Transverse colon (tissue), 3 donors: ENCODE measurements at regions not wholly inside any gene's neighbourhood (a gene's known extent, or its start where the extent isn't known, plus 50 kb on each side); places are given as distances from the start of the nearest gene placed in this dataset.

Source experiments
- EP300 ChIP-seq: sonication (generic); formaldehyde crosslinking; IDR thresholded peaks from one replicate; pipeline ENCODE4 v1.6.1; 2017; ENCODE audit warnings: antibody characterized with exemption, low read depth
- POLR2A ChIP-seq: fragments of 450-650 bp; IDR thresholded peaks from one replicate; pipeline ENCODE4 v1.6.1; 2016; ENCODE audit warnings: antibody characterized with exemption, mild to moderate bottlenecking, moderate library complexity
- TF ChIP-seq, protein P1 (sequence below), 5 experiments: fragments of 200-600 bp in 3 of 5; fragments of 450-650 bp in 2 of 5; sonication (generic) in 3 of 5; IDR thresholded peaks; 1 replicate in 2 of 5; 2 replicates in 3 of 5; pipeline ENCODE4 v1.5.1; 2016 to 2017; ENCODE audit warnings: antibody characterized with exemption in 5 of 5, inconsistent platforms in 3 of 5, mild to moderate bottlenecking in 2 of 5, moderate library complexity in 1 of 5

DNA sequence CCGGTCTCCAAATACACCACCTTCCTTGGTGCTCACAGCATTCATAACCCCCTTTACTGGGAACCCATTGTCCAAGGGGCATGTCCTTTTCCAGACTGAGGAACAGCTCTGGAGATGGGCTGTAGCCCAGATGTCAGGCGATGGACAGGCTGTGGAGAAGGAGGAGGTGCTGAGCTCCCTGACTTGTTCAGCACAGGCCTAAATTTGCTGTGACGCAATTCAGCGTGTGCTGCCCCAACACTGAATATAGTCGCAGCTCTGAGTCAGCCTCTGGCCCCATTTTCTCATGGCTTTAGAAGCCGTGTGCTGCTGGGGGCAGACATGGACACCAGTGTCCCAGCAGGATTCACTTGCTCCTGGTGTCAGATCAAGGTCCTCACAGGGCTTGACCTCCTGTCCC, 269.1 kb downstream of the EMP1 start:
- TF ChIP-seq POLR2A (no peak), EP300 (no peak)
- TF ChIP-seq, protein P1, sequence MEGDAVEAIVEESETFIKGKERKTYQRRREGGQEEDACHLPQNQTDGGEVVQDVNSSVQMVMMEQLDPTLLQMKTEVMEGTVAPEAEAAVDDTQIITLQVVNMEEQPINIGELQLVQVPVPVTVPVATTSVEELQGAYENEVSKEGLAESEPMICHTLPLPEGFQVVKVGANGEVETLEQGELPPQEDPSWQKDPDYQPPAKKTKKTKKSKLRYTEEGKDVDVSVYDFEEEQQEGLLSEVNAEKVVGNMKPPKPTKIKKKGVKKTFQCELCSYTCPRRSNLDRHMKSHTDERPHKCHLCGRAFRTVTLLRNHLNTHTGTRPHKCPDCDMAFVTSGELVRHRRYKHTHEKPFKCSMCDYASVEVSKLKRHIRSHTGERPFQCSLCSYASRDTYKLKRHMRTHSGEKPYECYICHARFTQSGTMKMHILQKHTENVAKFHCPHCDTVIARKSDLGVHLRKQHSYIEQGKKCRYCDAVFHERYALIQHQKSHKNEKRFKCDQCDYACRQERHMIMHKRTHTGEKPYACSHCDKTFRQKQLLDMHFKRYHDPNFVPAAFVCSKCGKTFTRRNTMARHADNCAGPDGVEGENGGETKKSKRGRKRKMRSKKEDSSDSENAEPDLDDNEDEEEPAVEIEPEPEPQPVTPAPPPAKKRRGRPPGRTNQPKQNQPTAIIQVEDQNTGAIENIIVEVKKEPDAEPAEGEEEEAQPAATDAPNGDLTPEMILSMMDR (IDR thresholded peaks at IDR 0.05): no peak
